ENCODE measurements at regions not wholly inside any gene's neighbourhood (a gene's known extent, or its start where the extent isn't known, plus 50 kb on each side); places are given as distances from the start of the nearest gene placed in this dataset.

GRCh38 chr14:94962166-94962575, 192.3 kb upstream of the GSC start:
- no peak for TF ChIP-seq POLR2AphosphoS5 (IDR thresholded peaks at IDR 0.05)
- TF ChIP-seq CTCF (IDR thresholded peaks at IDR 0.05), result no peak
- no peak for TF ChIP-seq POLR2A (IDR thresholded peaks at IDR 0.05)
